HCT116 (cell line): ENCODE measurements at regions not wholly inside any gene's neighbourhood (a gene's known extent, or its start where the extent isn't known, plus 50 kb on each side); places are given as distances from the start of the nearest gene placed in this dataset.

Experiments used
- ATAC-seq: fragments of 200-7000 bp; cut with Tn5 transposase; 2 replicates; pipeline ENCODE4 v1.9.1; 2020; ENCODE audit warnings: mild to moderate bottlenecking, moderate library complexity
- BruUV-seq: library from RNA; stranded (reverse); fragments of 400-500 nt; replicated peaks from 2 replicates; lab custom pipeline; 2021; lab: Mats Ljungman, UMichigan
- CTCF ChIA-PET: fragments of 300-600 bp; sonication (Branson Sonifier 250); formaldehyde crosslinking; loops from one replicate; lab custom pipeline; 2021; ENCODE audit warnings: antibody characterized with exemption; lab: Charles Lee
- POLR2A ChIA-PET: fragments of 300-600, 350-600 bp; sonication (Branson Sonifier 250); formaldehyde crosslinking; loops from one replicate; lab custom pipeline; 2021; ENCODE audit warnings: antibody characterized with exemption; lab: Charles Lee
- RAD21 ChIA-PET, 2 experiments: fragments of 300-600 bp; sonication (Branson Sonifier 250); formaldehyde crosslinking; loops; one replicate each; lab custom pipeline; 2023; ENCODE audit warnings: low total read pairs in 2 of 2; ENCODE audit not compliant: uncharacterized antibody in 2 of 2, unreplicated experiment in 2 of 2, low non-redundant PET in 1 of 2; lab: Charles Lee
- DNase-seq: peaks from one replicate; pipeline ENCODE4 v3.0.0-alpha.2; 2010; ENCODE audit warnings: low read depth, low spot score
- H2AFZ ChIP-seq: fragments of 200-600 bp; shearing (Covaris generic), sonication (generic); 2 replicates; pipeline ENCODE4 v1.6.1; 2017; ENCODE audit warnings: low read depth, mixed run types, mixed read lengths, antibody characterized with exemption, low read length; ENCODE audit not compliant: poor library complexity, severe bottlenecking
- H3K27ac ChIP-seq: 2 replicates; pipeline ENCODE4 v1.5.1; 2012; ENCODE audit warnings: low read depth, low read length
- H3K27me3 ChIP-seq: fragments of 200-600 bp; sonication (generic); 2 replicates; pipeline ENCODE4 v1.6.1; 2016; ENCODE audit warnings: mixed run types, low read length, mixed read lengths; ENCODE audit not compliant: insufficient read depth
- H3K36me3 ChIP-seq, 2 experiments: fragments of 200-500 bp in 1 of 2; fragments of 200-600 bp in 1 of 2; sonication (Bioruptor generic) in 1 of 2; sonication (generic) in 1 of 2; 2 replicates each; pipeline versions ENCODE4 v1.5.1 to v1.6.1; 2014 to 2016; ENCODE audit warnings: low read length in 2 of 2, inconsistent platforms in 1 of 2, mixed read lengths in 1 of 2, mixed run types in 1 of 2; ENCODE audit not compliant: insufficient read depth in 2 of 2, control insufficient read depth in 1 of 2
- H3K4me1 ChIP-seq, 2 experiments: fragments of 200-600 bp in 1 of 2; sonication (generic) in 1 of 2; 2 replicates each; pipeline versions ENCODE4 v1.5.1 to v1.6.1; 2012 to 2017; ENCODE audit warnings: low read length in 2 of 2, inconsistent platforms in 1 of 2, mild to moderate bottlenecking in 1 of 2, mixed read lengths in 1 of 2, mixed run types in 1 of 2, moderate library complexity in 1 of 2; ENCODE audit not compliant: insufficient read depth in 2 of 2, control insufficient read depth in 1 of 2
- H3K4me2 ChIP-seq: fragments of 200-600 bp; sonication (generic); 2 replicates; pipeline ENCODE4 v1.6.1; 2017; ENCODE audit warnings: mixed run types, low read length, mixed read lengths
- H3K4me3 ChIP-seq, 2 experiments: fragments of 200-600 bp in 1 of 2; sonication (generic) in 1 of 2; replicated peaks in 1 of 2; 2 replicates each; pipeline ENCODE4 v1.5.1; 2011 to 2016; ENCODE audit warnings: low read length in 2 of 2, control low read depth in 1 of 2, low read depth in 1 of 2, mild to moderate bottlenecking in 1 of 2, mixed read lengths in 1 of 2, mixed run types in 1 of 2
- H3K79me2 ChIP-seq: fragments of 200-600 bp; sonication (generic); 2 replicates; pipeline ENCODE4 v1.6.1; 2017; ENCODE audit warnings: mild to moderate bottlenecking, mixed run types, low read length, moderate library complexity, mixed read lengths; ENCODE audit not compliant: insufficient read depth
- H3K9ac ChIP-seq: fragments of 200-600 bp; sonication (generic); 2 replicates; pipeline ENCODE4 v1.6.1; 2016; ENCODE audit warnings: low read length, mixed read lengths
- H3K9me2 ChIP-seq: fragments of 200-600 bp; sonication (generic), shearing (Covaris generic); 2 replicates; pipeline ENCODE4 v1.6.1; 2017; ENCODE audit warnings: mixed run types, mild to moderate bottlenecking, moderate library complexity; ENCODE audit not compliant: insufficient read depth
- H3K9me3 ChIP-seq, 2 experiments: fragments of 200-500 bp in 1 of 2; fragments of 200-600 bp in 1 of 2; sonication (Bioruptor generic) in 1 of 2; sonication (generic) in 1 of 2; 2 replicates each; pipeline ENCODE4 v1.6.1; 2014 to 2017; ENCODE audit warnings: low read length in 2 of 2, mixed read lengths in 2 of 2, inconsistent platforms in 1 of 2, low read depth in 1 of 2, mild to moderate bottlenecking in 1 of 2, mixed run types in 1 of 2, moderate library complexity in 1 of 2; ENCODE audit not compliant: control insufficient read depth in 1 of 2, insufficient read depth in 1 of 2
- H4K20me1 ChIP-seq: fragments of 200-600 bp; sonication (generic), shearing (Covaris generic); 2 replicates; pipeline ENCODE4 v1.6.1; 2017; ENCODE audit warnings: mixed run types, mild to moderate bottlenecking, moderate library complexity; ENCODE audit not compliant: insufficient read depth
- CBX3 ChIP-seq: IDR thresholded peaks from 2 replicates; pipeline ENCODE4 v1.6.1; 2012; ENCODE audit warnings: low read depth
- CTCF ChIP-seq, 3 experiments: fragments of 200-600 bp in 1 of 3; sonication (generic) in 1 of 3; IDR thresholded peaks in 2 of 3; conservative IDR thresholded peaks in 1 of 3; 2 replicates each; pipeline ENCODE4 v1.5.1; 2012 to 2017; ENCODE audit warnings: low read depth in 2 of 3, low read length in 2 of 3, antibody characterized with exemption in 1 of 3, borderline replicate concordance in 1 of 3, control low read depth in 1 of 3, mild to moderate bottlenecking in 1 of 3, mixed read lengths in 1 of 3, mixed run types in 1 of 3, moderate library complexity in 1 of 3; ENCODE audit not compliant: insufficient read depth in 1 of 3
- EGR1 ChIP-seq: IDR thresholded peaks from 2 replicates; pipeline ENCODE4 v1.6.1; 2012; ENCODE audit warnings: low read depth
- ELF1 ChIP-seq: IDR thresholded peaks from 2 replicates; pipeline ENCODE4 v1.6.1; 2012; ENCODE audit warnings: low read depth, borderline replicate concordance
- EZH2 ChIP-seq: fragments of 200-600 bp; sonication (generic); IDR thresholded peaks from 2 replicates; pipeline ENCODE4 v1.6.1; 2017; ENCODE audit warnings: antibody characterized with exemption, mixed run types
- EZH2phosphoT487 ChIP-seq: fragments of 200-600 bp; IDR thresholded peaks from 2 replicates; pipeline ENCODE4 v1.6.1; 2018; ENCODE audit warnings: antibody characterized with exemption, borderline replicate concordance
- JUND ChIP-seq: IDR thresholded peaks from 2 replicates; pipeline ENCODE4 v1.6.1; 2012
- POLR2A ChIP-seq: IDR thresholded peaks from 2 replicates; pipeline ENCODE4 v1.7.0; 2011; ENCODE audit warnings: borderline replicate concordance; ENCODE audit not compliant: insufficient read depth, insufficient read length; ENCODE audit errors: extremely low read depth
- POLR2AphosphoS5 ChIP-seq: IDR thresholded peaks from 2 replicates; pipeline ENCODE4 v1.6.1; 2011; ENCODE audit warnings: mild to moderate bottlenecking, low read depth, low read length, moderate library complexity
- RAD21 ChIP-seq: IDR thresholded peaks from 2 replicates; pipeline ENCODE4 v1.6.1; 2012; ENCODE audit warnings: low read depth, mild to moderate bottlenecking
- SIN3A ChIP-seq: IDR thresholded peaks from 2 replicates; pipeline ENCODE4 v1.6.1; 2012; ENCODE audit warnings: low read depth
- SP1 ChIP-seq: IDR thresholded peaks from 2 replicates; pipeline ENCODE4 v1.6.1; 2012; ENCODE audit warnings: low read depth
- TCF7L2 ChIP-seq: IDR thresholded peaks from 2 replicates; pipeline ENCODE4 v1.7.0; 2011; ENCODE audit warnings: borderline replicate concordance, inconsistent platforms; ENCODE audit not compliant: insufficient read depth, insufficient read length; ENCODE audit errors: extremely low read depth
- YY1 ChIP-seq: IDR thresholded peaks from 2 replicates; pipeline ENCODE4 v1.6.1; 2011; ENCODE audit warnings: low read length, low read depth, moderate library complexity, mild to moderate bottlenecking; ENCODE audit not compliant: insufficient replicate concordance; ENCODE audit errors: extremely low read depth
- ZFX ChIP-seq: fragments of 450-650 bp; IDR thresholded peaks from 2 replicates; pipeline ENCODE4 v1.6.1; 2017
- ZNF274 ChIP-seq: fragments of 200-500 bp; sonication (Bioruptor generic); IDR thresholded peaks from 2 replicates; pipeline ENCODE4 v1.6.1; 2014; ENCODE audit warnings: mild to moderate bottlenecking, low read depth, low read length, inconsistent platforms
- intact Hi-C: fragments of 100-400 bp; cut with micrococcal nuclease; formaldehyde crosslinking; loops from 2 replicates; pipeline ENCODE4 v1.10.0; 2022
- TF ChIP-seq, protein P1 (sequence below): IDR thresholded peaks from 2 replicates; pipeline ENCODE4 v1.6.1; 2011; ENCODE audit warnings: mild to moderate bottlenecking, low read length, moderate library complexity; ENCODE audit not compliant: insufficient replicate concordance; ENCODE audit errors: extremely low read depth
- TF ChIP-seq, protein P2 (sequence below): IDR thresholded peaks from 2 replicates; pipeline ENCODE4 v1.6.1; 2012; ENCODE audit warnings: low read depth
- TF ChIP-seq, protein P3 (sequence below): IDR thresholded peaks from 2 replicates; pipeline ENCODE4 v1.6.1; 2012

DNA sequence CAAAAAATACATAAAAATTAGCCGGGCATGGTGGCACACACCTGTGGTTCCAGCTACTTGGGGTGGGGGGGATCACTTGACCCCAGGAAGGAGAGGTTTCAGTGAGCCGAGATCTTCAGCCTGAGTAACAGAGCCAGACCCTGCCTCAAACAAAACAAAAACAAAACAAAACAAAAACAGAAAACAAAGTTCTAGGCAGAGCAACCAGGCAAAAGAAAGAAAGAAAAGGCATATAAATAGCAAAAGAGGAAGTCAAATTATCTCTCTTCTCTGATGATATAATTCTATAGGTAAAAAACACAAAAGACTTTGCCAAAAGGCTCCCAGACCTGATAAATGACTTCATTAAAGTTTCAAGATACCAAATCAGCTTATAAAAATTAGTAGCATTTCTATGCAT lies 446.9 kb downstream of the HAO1 start:
- H3K4me3 ChIP-seq = no peak overlapping the region
- no peaks in the 10 kb centered on the region for H3K36me3 ChIP-seq
- peaks cover 0 to 19% of the 10 kb centered on the region in 2 experiments; a peak in 1 of 4 replicates for H3K9me3 ChIP-seq
- no peaks in the 10 kb centered on the region for H3K79me2 ChIP-seq
- no peak overlapping the region for H3K27ac ChIP-seq
- POLR2A ChIA-PET = no interaction called here
- no peak for ATAC-seq
- TF ChIP-seq ZNF274 = no peak
- no peak for TF ChIP-seq TCF7L2
- TF ChIP-seq JUND = no peak
- TF ChIP-seq, protein P1, sequence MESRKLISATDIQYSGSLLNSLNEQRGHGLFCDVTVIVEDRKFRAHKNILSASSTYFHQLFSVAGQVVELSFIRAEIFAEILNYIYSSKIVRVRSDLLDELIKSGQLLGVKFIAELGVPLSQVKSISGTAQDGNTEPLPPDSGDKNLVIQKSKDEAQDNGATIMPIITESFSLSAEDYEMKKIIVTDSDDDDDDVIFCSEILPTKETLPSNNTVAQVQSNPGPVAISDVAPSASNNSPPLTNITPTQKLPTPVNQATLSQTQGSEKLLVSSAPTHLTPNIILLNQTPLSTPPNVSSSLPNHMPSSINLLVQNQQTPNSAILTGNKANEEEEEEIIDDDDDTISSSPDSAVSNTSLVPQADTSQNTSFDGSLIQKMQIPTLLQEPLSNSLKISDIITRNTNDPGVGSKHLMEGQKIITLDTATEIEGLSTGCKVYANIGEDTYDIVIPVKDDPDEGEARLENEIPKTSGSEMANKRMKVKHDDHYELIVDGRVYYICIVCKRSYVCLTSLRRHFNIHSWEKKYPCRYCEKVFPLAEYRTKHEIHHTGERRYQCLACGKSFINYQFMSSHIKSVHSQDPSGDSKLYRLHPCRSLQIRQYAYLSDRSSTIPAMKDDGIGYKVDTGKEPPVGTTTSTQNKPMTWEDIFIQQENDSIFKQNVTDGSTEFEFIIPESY = no peak
- TF ChIP-seq SIN3A = no peak
- TF ChIP-seq YY1 = no peak
- TF ChIP-seq CTCF (IDR thresholded peaks at IDR 0.05 in 2 of 3, conservative IDR thresholded peaks at IDR 0.05 in 1 of 3; ENCODE audit: borderline replicate concordance in 1 of 3, insufficient read depth in 1 of 3, low read depth in 2 of 3, low read length in 2 of 3) = no peak
- no peak for TF ChIP-seq EZH2
- TF ChIP-seq CBX3 = no peak
- TF ChIP-seq ELF1 = no peak
- TF ChIP-seq POLR2A = no peak
- TF ChIP-seq EZH2phosphoT487 = no peak
- TF ChIP-seq, protein P2, sequence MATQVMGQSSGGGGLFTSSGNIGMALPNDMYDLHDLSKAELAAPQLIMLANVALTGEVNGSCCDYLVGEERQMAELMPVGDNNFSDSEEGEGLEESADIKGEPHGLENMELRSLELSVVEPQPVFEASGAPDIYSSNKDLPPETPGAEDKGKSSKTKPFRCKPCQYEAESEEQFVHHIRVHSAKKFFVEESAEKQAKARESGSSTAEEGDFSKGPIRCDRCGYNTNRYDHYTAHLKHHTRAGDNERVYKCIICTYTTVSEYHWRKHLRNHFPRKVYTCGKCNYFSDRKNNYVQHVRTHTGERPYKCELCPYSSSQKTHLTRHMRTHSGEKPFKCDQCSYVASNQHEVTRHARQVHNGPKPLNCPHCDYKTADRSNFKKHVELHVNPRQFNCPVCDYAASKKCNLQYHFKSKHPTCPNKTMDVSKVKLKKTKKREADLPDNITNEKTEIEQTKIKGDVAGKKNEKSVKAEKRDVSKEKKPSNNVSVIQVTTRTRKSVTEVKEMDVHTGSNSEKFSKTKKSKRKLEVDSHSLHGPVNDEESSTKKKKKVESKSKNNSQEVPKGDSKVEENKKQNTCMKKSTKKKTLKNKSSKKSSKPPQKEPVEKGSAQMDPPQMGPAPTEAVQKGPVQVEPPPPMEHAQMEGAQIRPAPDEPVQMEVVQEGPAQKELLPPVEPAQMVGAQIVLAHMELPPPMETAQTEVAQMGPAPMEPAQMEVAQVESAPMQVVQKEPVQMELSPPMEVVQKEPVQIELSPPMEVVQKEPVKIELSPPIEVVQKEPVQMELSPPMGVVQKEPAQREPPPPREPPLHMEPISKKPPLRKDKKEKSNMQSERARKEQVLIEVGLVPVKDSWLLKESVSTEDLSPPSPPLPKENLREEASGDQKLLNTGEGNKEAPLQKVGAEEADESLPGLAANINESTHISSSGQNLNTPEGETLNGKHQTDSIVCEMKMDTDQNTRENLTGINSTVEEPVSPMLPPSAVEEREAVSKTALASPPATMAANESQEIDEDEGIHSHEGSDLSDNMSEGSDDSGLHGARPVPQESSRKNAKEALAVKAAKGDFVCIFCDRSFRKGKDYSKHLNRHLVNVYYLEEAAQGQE = no peak
- TF ChIP-seq SP1 = no peak
- TF ChIP-seq POLR2AphosphoS5 = no peak
- TF ChIP-seq, protein P3, sequence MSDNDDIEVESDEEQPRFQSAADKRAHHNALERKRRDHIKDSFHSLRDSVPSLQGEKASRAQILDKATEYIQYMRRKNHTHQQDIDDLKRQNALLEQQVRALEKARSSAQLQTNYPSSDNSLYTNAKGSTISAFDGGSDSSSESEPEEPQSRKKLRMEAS = no peak
- no peak for TF ChIP-seq RAD21
- TF ChIP-seq EGR1 = no peak
- no peak for TF ChIP-seq ZFX
- TF ChIP-seq, all 23 proteins: peak for 0
- Histone ChIP-seq H3K4me1 (no peaks in the 10 kb centered on the region), H2AFZ (no peak overlapping the region), H3K27me3 (no peaks in the 10 kb centered on the region), H3K4me2 (no peak overlapping the region), H3K9ac (no peak overlapping the region), H3K9me2 (no peaks in the 10 kb centered on the region), H4K20me1 (no peaks in the 10 kb centered on the region)
- intact Hi-C loops = no loop called here
- no TSS peak for BruUV-seq
- ChIA-PET CTCF (no interaction called here), RAD21 (no interaction called here)
- no peak for DNase-seq
